CD4-positive, CD25-positive, alpha-beta regulatory T cell (primary cell): ENCODE measurements at regions not wholly inside any gene's neighbourhood (a gene's known extent, or its start where the extent isn't known, plus 50 kb on each side); places are given as distances from the start of the nearest gene placed in this dataset.

Experiments used
- ATAC-seq, 2 donors: fragments of 150-1000 bp; cut with Tn5 transposase; one replicate each; pipeline ENCODE4 v1.10.0; 2021; ENCODE audit warnings: low read depth in 2 of 2, moderate number of reproducible peaks in 2 of 2, moderate library complexity in 1 of 2
- DNase-seq, 3 donors: peaks; one replicate each; pipeline versions ENCODE4 v3.0.0 to v3.0.0-alpha.2; 2012 to 2022; ENCODE audit warnings: mixed read lengths in 1 of 3
- H3K27ac ChIP-seq: one replicate; pipeline ENCODE4 v1.7.0; 2013; ENCODE audit warnings: mild to moderate bottlenecking, low read length; ENCODE audit not compliant: insufficient read depth, poor library complexity, severe bottlenecking
- H3K27me3 ChIP-seq: one replicate; pipeline ENCODE4 v1.7.0; 2013; ENCODE audit warnings: low read length; ENCODE audit not compliant: control insufficient read depth, insufficient read depth
- H3K36me3 ChIP-seq: one replicate; pipeline ENCODE4 v1.7.0; 2013; ENCODE audit warnings: mild to moderate bottlenecking, low read length, moderate library complexity; ENCODE audit not compliant: control insufficient read depth, insufficient read depth
- H3K4me1 ChIP-seq: 2 replicates; pipeline ENCODE4 v1.7.0; 2013; ENCODE audit warnings: mild to moderate bottlenecking, low read length; ENCODE audit not compliant: insufficient read depth, control insufficient read depth, poor library complexity, severe bottlenecking
- H3K4me3 ChIP-seq: one replicate; pipeline ENCODE4 v1.7.0; 2013; ENCODE audit warnings: low read depth, mild to moderate bottlenecking, low read length, moderate library complexity
- H3K9me3 ChIP-seq, 2 experiments: 1 replicate in 1 of 2; 2 replicates in 1 of 2; pipeline ENCODE4 v1.7.0; 2013; ENCODE audit warnings: low read length in 2 of 2, mild to moderate bottlenecking in 1 of 2, moderate library complexity in 1 of 2; ENCODE audit not compliant: control insufficient read depth in 2 of 2
- H3K27ac Mint-ChIP-seq, 3 donors: one replicate each; pipeline ENCODE4 v1.8.0; 2020 to 2022; ENCODE audit warnings: mild to moderate bottlenecking in 3 of 3, mixed read lengths in 3 of 3, moderate library complexity in 2 of 3
- H3K27me3 Mint-ChIP-seq: one replicate; pipeline ENCODE4 v1.8.0; 2022; ENCODE audit warnings: mild to moderate bottlenecking, mixed read lengths
- H3K36me3 Mint-ChIP-seq: one replicate; pipeline ENCODE4 v1.8.0; 2020; ENCODE audit warnings: mixed read lengths
- H3K4me1 Mint-ChIP-seq, 4 donors: one replicate each; pipeline ENCODE4 v1.8.0; 2020 to 2022; ENCODE audit warnings: mixed read lengths in 4 of 4, mild to moderate bottlenecking in 1 of 4
- H3K4me3 Mint-ChIP-seq, 4 donors: one replicate each; pipeline ENCODE4 v1.8.0; 2020 to 2022; ENCODE audit warnings: mild to moderate bottlenecking in 4 of 4, mixed read lengths in 4 of 4, moderate library complexity in 3 of 4
- H3K9me3 Mint-ChIP-seq, 7 donors: one replicate each; pipeline ENCODE4 v1.8.0; 2020 to 2022; ENCODE audit warnings: mixed read lengths in 7 of 7, mild to moderate bottlenecking in 3 of 7, moderate library complexity in 2 of 7

DNA sequence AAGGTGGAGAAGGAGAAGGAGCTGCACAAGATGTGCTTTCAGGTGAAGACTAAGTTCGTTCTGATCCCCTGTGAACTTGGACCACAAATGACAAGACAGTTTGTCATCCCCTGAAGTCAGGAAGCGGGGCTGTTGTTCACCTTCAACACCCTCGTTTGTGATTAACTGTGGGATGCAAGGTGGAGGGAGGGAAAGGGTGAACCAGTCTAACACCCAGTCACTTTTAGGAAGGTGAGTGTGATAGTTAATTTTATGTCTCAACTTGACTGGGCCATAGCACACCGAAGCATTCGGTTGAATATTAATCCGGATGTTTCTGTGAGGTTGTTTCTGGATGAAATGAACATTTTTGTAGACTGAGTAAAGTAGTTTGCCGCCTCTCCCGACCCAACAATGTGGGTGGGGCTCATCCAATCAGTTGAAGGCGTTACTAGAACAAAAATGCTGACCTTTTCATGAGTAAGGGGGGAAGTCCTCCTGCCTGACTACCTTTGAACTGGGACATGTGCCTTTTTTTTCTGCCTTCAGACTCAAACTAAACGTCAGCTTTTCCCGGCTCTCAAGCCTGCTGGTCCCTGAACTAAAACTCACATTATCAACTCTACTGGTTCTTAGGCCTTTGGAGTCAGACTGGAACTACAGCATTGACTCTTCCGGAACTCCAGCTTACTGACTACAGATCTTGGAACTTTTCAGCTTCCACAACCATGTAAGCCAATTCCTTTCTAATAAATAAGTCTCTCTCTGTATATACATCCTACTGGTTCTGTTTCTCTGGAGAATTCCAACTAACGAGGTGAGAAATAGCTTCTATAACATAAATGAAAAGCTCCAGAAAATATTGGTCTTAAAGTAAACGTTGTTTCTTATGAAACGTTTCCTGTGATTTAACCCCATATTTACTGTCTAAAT, 264.0 kb upstream of the SLITRK3 start:
- DNase-seq, result no peak
- H3K9me3 ChIP-seq, result no peaks in the 10 kb centered on the region

DNA sequence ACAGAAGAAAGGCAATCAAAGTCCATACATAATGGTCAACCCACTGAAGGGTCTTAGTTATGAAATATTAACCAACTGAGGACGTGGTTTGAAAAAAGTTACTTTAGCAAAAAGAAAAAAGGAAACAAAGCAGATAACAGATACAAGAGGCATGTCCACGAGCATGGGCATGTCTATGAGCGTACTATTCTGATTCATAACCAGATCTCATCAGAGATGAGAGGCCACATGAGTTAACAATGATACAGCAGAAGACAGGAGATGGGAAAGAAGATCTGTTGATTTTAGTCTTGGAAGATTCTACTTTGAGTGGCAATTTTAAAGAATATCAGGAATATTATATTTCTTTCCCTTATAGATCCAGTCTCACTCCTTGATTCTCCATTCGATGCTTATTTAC, 262.9 kb upstream of the SLITRK3 start:
- Mint-ChIP-seq H3K9me3 (peaks cover 0 to 20% (median 2%) of the 10 kb centered on the region in 7 donors), H3K4me1 (no peaks in the 10 kb centered on the region), H3K27ac (no peak overlapping the region), H3K4me3 (no peak overlapping the region), H3K36me3 (no peaks in the 10 kb centered on the region), H3K27me3 (no peaks in the 10 kb centered on the region)
- ATAC-seq, result no peak
- Histone ChIP-seq H3K4me3 (no peak overlapping the region), H3K27ac (no peak overlapping the region), H3K36me3 (no peaks in the 10 kb centered on the region), H3K27me3 (no peaks in the 10 kb centered on the region), H3K4me1 (no peaks in the 10 kb centered on the region), H3K9me3 (peaks cover 0 to 8% of the 10 kb centered on the region in 2 experiments)
- DNase-seq, result no peak

More for the DNA sequence above, 264.0 kb upstream of the SLITRK3 start:
- no peak overlapping the region for H3K27ac Mint-ChIP-seq
- H3K4me1 Mint-ChIP-seq, result no peaks in the 10 kb centered on the region
- no peaks in the 10 kb centered on the region for H3K36me3 Mint-ChIP-seq
- no peaks in the 10 kb centered on the region for H3K36me3 ChIP-seq
- H3K4me1 ChIP-seq, result no peaks in the 10 kb centered on the region
- peaks cover 0 to 17% (median 2%) of the 10 kb centered on the region in 7 donors for H3K9me3 Mint-ChIP-seq
- H3K4me3 Mint-ChIP-seq, result no peak overlapping the region
- no peak overlapping the region for H3K27ac ChIP-seq
- ATAC-seq, result no peak
- no peaks in the 10 kb centered on the region for H3K27me3 Mint-ChIP-seq
- H3K27me3 ChIP-seq, result no peaks in the 10 kb centered on the region
- H3K4me3 ChIP-seq, result no peak overlapping the region

DNA sequence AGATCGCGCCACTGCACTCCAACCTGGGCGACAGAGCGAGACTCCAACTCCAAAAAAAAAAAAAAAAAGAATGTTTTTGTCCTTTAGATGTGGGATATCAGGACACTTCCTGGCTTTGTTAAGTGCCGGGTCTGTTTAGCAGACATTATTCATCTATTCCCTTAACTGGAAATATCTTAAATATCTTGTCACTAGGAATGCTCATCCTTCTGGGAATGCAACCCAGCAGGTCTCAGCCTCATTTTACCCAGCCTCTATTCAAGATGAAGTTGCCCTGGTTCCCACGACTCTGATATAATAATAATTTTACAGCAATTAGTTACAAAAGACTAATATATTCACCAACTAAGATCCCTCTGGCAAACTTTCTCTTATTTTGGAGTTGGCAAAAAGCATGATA, 260.9 kb upstream of the SLITRK3 start:
- Histone ChIP-seq H3K4me3 (no peak overlapping the region), H3K9me3 (peaks cover 0 to 8% of the 10 kb centered on the region in 2 experiments), H3K4me1 (no peaks in the 10 kb centered on the region), H3K36me3 (no peaks in the 10 kb centered on the region), H3K27ac (no peak overlapping the region), H3K27me3 (no peaks in the 10 kb centered on the region)
- H3K4me1 Mint-ChIP-seq, result no peaks in the 10 kb centered on the region
- H3K27me3 Mint-ChIP-seq, result no peaks in the 10 kb centered on the region
- ATAC-seq, result no peak
- DNase-seq, result no peak
- no peak overlapping the region for H3K27ac Mint-ChIP-seq
- H3K9me3 Mint-ChIP-seq, result peaks cover 0 to 29% (median 2%) of the 10 kb centered on the region in 7 donors
- no peak overlapping the region for H3K4me3 Mint-ChIP-seq
- no peaks in the 10 kb centered on the region for H3K36me3 Mint-ChIP-seq

DNA sequence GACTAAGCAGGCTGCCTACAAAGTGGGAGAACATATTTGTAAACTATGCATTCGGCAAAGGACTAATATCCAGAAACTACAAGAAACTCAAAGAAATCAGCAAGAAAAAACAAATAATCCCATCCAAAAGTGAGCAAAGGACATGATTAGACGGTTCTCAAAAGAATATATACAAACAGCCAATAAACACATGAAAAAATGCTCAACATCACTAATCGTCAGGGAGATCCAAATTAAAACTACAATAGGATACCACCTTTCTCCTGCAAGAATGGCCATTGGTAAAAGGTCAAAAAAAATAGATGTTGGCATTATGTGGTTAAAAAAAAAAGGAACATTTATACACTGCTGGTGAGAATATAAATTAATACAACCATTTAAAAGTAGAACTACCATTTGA, 259.6 kb upstream of the SLITRK3 start:
- H3K36me3 Mint-ChIP-seq, result no peaks in the 10 kb centered on the region
- H3K4me1 Mint-ChIP-seq, result no peaks in the 10 kb centered on the region

DNA sequence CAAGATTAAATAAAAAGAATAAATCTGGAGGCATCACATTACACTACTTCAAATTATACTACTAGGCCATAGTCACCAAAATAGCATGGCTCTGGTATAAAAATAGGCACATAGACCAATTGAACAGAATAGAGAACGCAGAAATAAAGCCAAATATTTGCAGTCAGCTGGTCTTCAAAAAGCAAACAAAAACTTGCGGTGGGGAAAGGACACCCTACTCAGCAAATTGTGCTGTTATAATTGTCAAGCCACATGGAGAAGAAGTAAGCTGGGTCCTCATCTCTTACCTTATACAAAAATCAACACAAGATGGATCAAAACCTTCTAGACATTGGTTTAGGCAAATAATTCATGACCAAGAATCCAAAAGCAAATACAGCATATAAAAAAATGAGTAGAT, 259.2 kb upstream of the SLITRK3 start:
- no peak overlapping the region for H3K4me3 ChIP-seq
- Mint-ChIP-seq H3K4me3 (no peak overlapping the region), H3K9me3 (peaks cover 0 to 25% (median 3%) of the 10 kb centered on the region in 7 donors), H3K36me3 (no peaks in the 10 kb centered on the region), H3K4me1 (no peaks in the 10 kb centered on the region), H3K27me3 (no peaks in the 10 kb centered on the region), H3K27ac (no peak overlapping the region)
- DNase-seq, result no peak
- no peak overlapping the region for H3K27ac ChIP-seq
- H3K9me3 ChIP-seq, result peaks cover 0 to 8% of the 10 kb centered on the region in 2 experiments
- ATAC-seq, result no peak
- H3K27me3 ChIP-seq, result no peaks in the 10 kb centered on the region
- no peaks in the 10 kb centered on the region for H3K36me3 ChIP-seq
- H3K4me1 ChIP-seq, result no peaks in the 10 kb centered on the region

More for the DNA sequence above, 259.6 kb upstream of the SLITRK3 start:
- Histone ChIP-seq H3K27ac (no peak overlapping the region), H3K9me3 (peaks cover 0 to 8% of the 10 kb centered on the region in 2 experiments), H3K27me3 (no peaks in the 10 kb centered on the region), H3K36me3 (no peaks in the 10 kb centered on the region), H3K4me3 (no peak overlapping the region), H3K4me1 (no peaks in the 10 kb centered on the region)
- DNase-seq, result no peak
- H3K27me3 Mint-ChIP-seq, result no peaks in the 10 kb centered on the region
- no peak overlapping the region for H3K4me3 Mint-ChIP-seq
- peaks cover 0 to 25% (median 2%) of the 10 kb centered on the region in 7 donors for H3K9me3 Mint-ChIP-seq
- no peak for ATAC-seq
- no peak overlapping the region for H3K27ac Mint-ChIP-seq

DNA sequence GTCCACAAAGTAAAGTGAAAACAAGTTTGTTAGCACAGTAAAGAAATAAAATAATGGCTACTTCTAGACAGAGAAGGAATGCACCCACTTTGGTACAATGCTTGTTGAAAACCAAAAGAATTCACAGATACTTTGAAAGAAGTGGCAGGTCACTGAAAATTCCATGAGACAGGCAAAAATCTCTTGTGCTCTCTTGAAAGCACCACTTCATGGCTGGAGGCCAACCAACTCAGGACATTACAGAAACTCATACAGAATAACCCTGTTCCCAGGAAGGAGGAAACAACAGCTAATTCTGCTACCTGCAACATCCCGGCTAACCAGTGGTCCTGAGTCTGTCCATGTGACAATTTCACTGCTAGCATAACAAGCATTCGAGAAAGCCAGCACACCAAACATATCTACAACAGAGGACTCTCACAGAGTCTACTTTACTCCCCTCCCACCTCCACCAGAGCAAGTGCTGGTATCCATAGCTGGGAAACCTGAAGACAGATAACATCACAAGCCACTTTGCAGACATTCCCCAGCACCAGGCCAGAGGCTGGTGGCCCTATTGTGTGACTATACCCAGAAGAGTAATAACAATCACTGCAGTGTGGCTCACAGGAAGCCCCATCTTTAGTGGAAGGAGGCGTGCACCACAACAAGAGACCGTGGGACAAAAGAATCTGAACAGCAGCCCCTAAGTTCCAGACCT, 255.3 kb upstream of the SLITRK3 start:
- Mint-ChIP-seq H3K27me3 (no peaks in the 10 kb centered on the region), H3K27ac (no peak overlapping the region), H3K9me3 (peaks cover 0 to 39% (median 10%) of the 10 kb centered on the region in 7 donors), H3K4me3 (no peak overlapping the region), H3K36me3 (no peaks in the 10 kb centered on the region), H3K4me1 (no peaks in the 10 kb centered on the region)
- DNase-seq, result no peak
- Histone ChIP-seq H3K4me3 (no peak overlapping the region), H3K4me1 (no peaks in the 10 kb centered on the region), H3K36me3 (no peaks in the 10 kb centered on the region), H3K27me3 (no peaks in the 10 kb centered on the region), H3K9me3 (peaks cover 0 to 10% of the 10 kb centered on the region in 2 experiments), H3K27ac (no peak overlapping the region)
- ATAC-seq, result no peak

DNA sequence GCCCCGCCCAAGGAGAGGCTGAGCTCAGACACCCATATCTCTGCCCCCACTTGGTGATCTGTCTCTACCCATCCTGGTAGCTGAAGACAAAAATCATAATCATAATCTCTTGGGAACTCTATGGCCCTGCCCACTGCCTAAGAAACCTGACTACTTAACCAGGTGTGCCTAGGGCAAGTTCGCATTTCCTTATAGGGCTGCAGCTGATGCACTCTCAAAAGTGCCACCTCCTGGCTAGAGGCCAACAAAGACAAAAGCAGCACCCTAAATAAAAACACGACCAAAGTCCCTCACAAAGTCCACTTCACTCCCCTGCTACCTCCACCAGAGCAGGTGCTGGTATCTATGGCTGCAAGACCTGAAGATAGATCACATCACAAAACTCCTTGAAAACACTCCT, 250.4 kb upstream of the SLITRK3 start:
- no peak overlapping the region for H3K27ac ChIP-seq
- H3K4me3 ChIP-seq, result no peak overlapping the region
- H3K4me1 ChIP-seq, result no peaks in the 10 kb centered on the region
- H3K27me3 ChIP-seq, result no peaks in the 10 kb centered on the region
- no peaks in the 10 kb centered on the region for H3K4me1 Mint-ChIP-seq
- H3K4me3 Mint-ChIP-seq, result no peak overlapping the region
- DNase-seq (no peak), ATAC-seq (no peak)
- H3K27ac Mint-ChIP-seq, result no peak overlapping the region
- H3K9me3 Mint-ChIP-seq, result peaks cover 0 to 27% (median 8%) of the 10 kb centered on the region in 7 donors
- no peaks in the 10 kb centered on the region for H3K36me3 Mint-ChIP-seq
- H3K36me3 ChIP-seq, result no peaks in the 10 kb centered on the region
- peaks cover 0 to 11% of the 10 kb centered on the region in 2 experiments for H3K9me3 ChIP-seq
- no peaks in the 10 kb centered on the region for H3K27me3 Mint-ChIP-seq
